Neural crest cell (in vitro differentiated cells): ENCODE measurements at regions not wholly inside any gene's neighbourhood (a gene's known extent, or its start where the extent isn't known, plus 50 kb on each side); places are given as distances from the start of the nearest gene placed in this dataset.

ENCODE experiments used
- DNase-seq: peaks from one replicate; pipeline ENCODE4 v3.0.0; 2021; ENCODE audit warnings: low read depth, mixed read lengths, low spot score
- H3K27ac Mint-ChIP-seq: one replicate; pipeline ENCODE4 v1.8.0; 2021; ENCODE audit warnings: mild to moderate bottlenecking, mixed read lengths; ENCODE audit not compliant: unreplicated experiment
- H3K27me3 Mint-ChIP-seq: 2 replicates; pipeline ENCODE4 v1.8.0; 2021; ENCODE audit warnings: low read depth, mild to moderate bottlenecking, mixed read lengths
- H3K36me3 Mint-ChIP-seq: 2 replicates; pipeline ENCODE4 v1.8.0; 2021; ENCODE audit warnings: low read depth, mild to moderate bottlenecking, mixed read lengths
- H3K4me1 Mint-ChIP-seq: 2 replicates; pipeline ENCODE4 v1.8.0; 2021; ENCODE audit warnings: mixed read lengths
- H3K4me3 Mint-ChIP-seq: one replicate; pipeline ENCODE4 v1.8.0; 2021; ENCODE audit warnings: mild to moderate bottlenecking, mixed read lengths
- H3K9me3 Mint-ChIP-seq: 2 replicates; pipeline ENCODE4 v1.8.0; 2021; ENCODE audit warnings: mixed read lengths
- CTCF ChIP-seq: fragments of 200-600 bp; sonication (generic); conservative IDR thresholded peaks from 2 replicates; pipeline ENCODE4 v1.5.0; 2021; ENCODE audit warnings: antibody characterized with exemption, mild to moderate bottlenecking

DNA sequence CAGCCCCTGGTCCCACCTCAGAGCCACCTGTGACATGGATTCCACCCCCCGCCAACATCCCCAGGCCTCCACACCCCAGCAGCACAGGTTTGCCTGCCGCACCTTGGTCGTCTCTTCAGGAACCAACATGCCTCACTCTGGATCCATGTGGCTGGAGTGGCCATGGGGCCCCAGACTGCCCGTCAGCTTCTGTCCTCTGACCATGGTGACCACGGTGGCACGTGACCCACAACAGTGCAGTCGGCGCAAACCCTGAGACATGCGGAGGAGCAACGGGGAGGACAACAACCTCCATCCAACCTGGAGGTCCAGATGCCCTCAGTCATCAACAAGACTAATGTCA is 85.6 kb downstream of the ANKRD60 start:
- no peaks in the 10 kb centered on the region for H3K27me3 Mint-ChIP-seq

GRCh38 chr20:58141971-58142842 is 86.2 kb downstream of the ANKRD60 start:
- H3K9me3 Mint-ChIP-seq, result peaks cover 3% of the 10 kb centered on the region
- no peak for TF ChIP-seq CTCF
- no peaks in the 10 kb centered on the region for H3K4me1 Mint-ChIP-seq
- peaks cover 1% of the 10 kb centered on the region for H3K27me3 Mint-ChIP-seq
- H3K27ac Mint-ChIP-seq, result no peak overlapping the region
- H3K36me3 Mint-ChIP-seq, result no peaks in the 10 kb centered on the region
- no peak for DNase-seq
- no peak overlapping the region for H3K4me3 Mint-ChIP-seq

More for the DNA sequence above, 85.6 kb downstream of the ANKRD60 start:
- Mint-ChIP-seq H3K9me3 (peaks cover 3% of the 10 kb centered on the region), H3K36me3 (no peaks in the 10 kb centered on the region), H3K4me1 (no peaks in the 10 kb centered on the region), H3K27ac (no peak overlapping the region), H3K4me3 (no peak overlapping the region)
- DNase-seq, result no peak
- TF ChIP-seq CTCF, result no peak

DNA sequence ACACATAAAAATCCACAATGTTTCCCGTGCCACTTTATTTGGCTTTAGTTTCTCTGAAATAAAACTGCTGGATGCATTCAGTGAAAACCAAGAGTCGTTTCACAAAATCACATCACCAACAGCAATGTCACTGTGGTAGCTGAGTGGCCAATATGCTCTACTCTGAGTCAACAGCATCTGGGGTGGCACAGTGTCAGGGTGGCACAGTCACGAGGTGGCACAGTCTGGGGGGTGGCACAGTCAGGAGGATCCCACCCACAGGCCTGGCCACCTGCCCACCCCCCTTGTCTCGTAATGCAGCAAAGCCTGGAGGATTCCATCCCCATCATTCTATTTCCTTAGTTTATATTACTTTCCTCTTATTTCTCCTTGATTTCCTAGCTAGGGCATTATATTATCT is 87.0 kb downstream of the ANKRD60 start:
- no peaks in the 10 kb centered on the region for H3K36me3 Mint-ChIP-seq
- H3K27me3 Mint-ChIP-seq, result peaks cover 7% of the 10 kb centered on the region
- no peak for TF ChIP-seq CTCF
- peaks cover 3% of the 10 kb centered on the region for H3K9me3 Mint-ChIP-seq
- no peaks in the 10 kb centered on the region for H3K4me1 Mint-ChIP-seq
- no peak for DNase-seq
- H3K27ac Mint-ChIP-seq, result no peak overlapping the region
- H3K4me3 Mint-ChIP-seq, result no peak overlapping the region

- H3K9me3 Mint-ChIP-seq, result peaks cover 3% of the 10 kb centered on the region
- TF ChIP-seq CTCF, result no peak
- no peak overlapping the region for H3K4me3 Mint-ChIP-seq
- H3K36me3 Mint-ChIP-seq, result no peaks in the 10 kb centered on the region
- H3K27ac Mint-ChIP-seq, result no peak overlapping the region
- peaks cover 3% of the 10 kb centered on the region for H3K4me1 Mint-ChIP-seq
- no peak for DNase-seq
- H3K27me3 Mint-ChIP-seq, result peaks cover 9% of the 10 kb centered on the region
Observed at GRCh38 chr20:58140787-58141425, 87.5 kb downstream of the ANKRD60 start.

GRCh38 chr20:58139849-58140786 is 88.3 kb downstream of the ANKRD60 start:
- peaks cover 3% of the 10 kb centered on the region for H3K9me3 Mint-ChIP-seq
- DNase-seq, result no peak
- no peak overlapping the region for H3K4me3 Mint-ChIP-seq
- TF ChIP-seq CTCF, result no peak
- H3K36me3 Mint-ChIP-seq, result no peaks in the 10 kb centered on the region
- peaks cover 15% of the 10 kb centered on the region for H3K27me3 Mint-ChIP-seq
- no peak overlapping the region for H3K27ac Mint-ChIP-seq
- H3K4me1 Mint-ChIP-seq, result peaks cover 11% of the 10 kb centered on the region
